Neural progenitor cell (in vitro differentiated cells): ENCODE measurements at regions not wholly inside any gene's neighbourhood (a gene's known extent, or its start where the extent isn't known, plus 50 kb on each side); places are given as distances from the start of the nearest gene placed in this dataset.

Experiments used
- CTCF ChIP-seq: fragments of 200-600 bp; sonication (generic); IDR thresholded peaks from 2 replicates; pipeline ENCODE4 v1.5.1; 2017; ENCODE audit warnings: antibody characterized with exemption, mild to moderate bottlenecking
- EZH2phosphoT487 ChIP-seq: fragments of 200-600 bp; sonication (generic); IDR thresholded peaks from 2 replicates; pipeline ENCODE4 v1.6.1; 2017; ENCODE audit warnings: antibody characterized with exemption

- TF ChIP-seq CTCF = no peak
- no peak for TF ChIP-seq EZH2phosphoT487
These were observed 85.5 kb downstream of the SHOX start for GRCh38 chrX:716136-716535.
